DMS153 treated with DMSO at 0.1 percent for 48 hours (cell line): ENCODE measurements at regions not wholly inside any gene's neighbourhood (a gene's known extent, or its start where the extent isn't known, plus 50 kb on each side); places are given as distances from the start of the nearest gene placed in this dataset.

Source experiments
- DNase-seq: peaks from one replicate; lab custom pipeline; 2025; ENCODE audit not compliant: unreplicated experiment; lab: John Stamatoyannopoulos, UW

GRCh38 chr6:153790876-153791473, 248.1 kb upstream of the OPRM1 start:
- DNase-seq = no peak

DNA sequence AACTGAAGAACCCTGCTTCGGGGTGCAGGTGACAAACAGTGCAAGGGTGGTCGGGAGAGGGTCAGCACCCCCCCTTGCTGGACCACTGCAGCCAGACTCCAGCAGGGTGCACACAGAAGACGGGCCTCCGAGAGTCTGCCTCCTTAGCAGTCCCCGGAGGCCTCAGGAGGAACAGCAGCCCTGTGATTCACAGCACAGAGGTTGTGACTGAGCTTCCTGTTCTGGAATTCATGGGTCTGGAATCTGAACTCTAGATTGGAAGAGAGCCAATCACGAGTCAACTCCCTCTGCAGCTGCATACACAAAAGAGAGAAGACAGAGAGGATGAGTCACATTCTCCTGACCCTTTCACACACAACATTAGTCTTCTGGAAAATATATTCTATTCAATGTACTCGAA, 249.0 kb upstream of the OPRM1 start:
- DNase-seq = no peak

DNA sequence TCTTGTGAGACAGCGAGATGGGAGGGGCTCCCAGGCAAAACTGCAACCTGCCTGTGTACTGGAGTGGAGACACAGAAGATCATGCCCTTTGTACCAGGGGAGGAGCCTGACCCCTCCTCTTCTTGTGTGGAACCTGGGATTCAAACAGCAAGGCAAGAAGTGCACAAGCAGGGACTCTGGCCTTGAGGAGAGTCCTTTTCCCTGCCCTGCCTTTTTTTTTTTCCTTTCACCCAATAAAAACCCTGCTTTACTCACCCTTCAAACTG, 251.8 kb upstream of the OPRM1 start:
- DNase-seq = no peak

DNA sequence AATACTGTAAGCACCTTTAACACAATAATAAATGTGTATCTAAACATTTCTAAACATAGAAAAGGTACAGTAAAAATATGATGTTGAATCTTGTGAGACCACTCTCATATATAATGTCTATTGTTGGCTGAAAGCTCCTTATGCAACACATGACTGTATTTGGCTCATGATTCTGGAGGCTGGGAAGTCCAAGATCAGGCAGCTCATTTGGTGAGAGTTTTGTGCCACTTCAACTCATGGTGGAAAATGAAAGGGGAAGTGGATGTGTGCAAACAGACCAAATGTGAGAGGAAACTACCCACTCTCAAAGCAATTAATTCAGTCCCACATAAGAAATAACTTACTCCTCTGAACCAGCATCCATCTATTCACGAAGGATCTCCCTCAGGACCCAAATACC, 257.7 kb upstream of the OPRM1 start:
- DNase-seq = no peak

DNA sequence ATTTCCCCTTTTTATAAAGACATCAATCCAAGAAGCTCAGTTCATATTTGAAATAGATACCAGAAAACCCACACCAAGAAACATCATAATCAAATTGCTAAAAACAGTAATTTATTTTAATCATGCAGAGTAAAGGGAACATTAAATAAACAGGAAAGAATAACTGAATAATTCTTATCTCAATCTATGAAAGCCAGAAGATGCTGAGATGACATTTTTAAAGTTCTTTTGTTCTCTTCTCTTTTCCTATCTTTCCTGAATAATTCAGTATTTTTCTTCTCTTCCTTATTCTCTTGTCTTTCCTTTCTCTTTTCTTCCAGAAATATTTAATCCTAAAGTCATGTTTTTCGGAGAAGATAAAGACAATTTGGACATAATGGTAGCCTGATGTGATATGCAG, 259.0 kb upstream of the OPRM1 start:
- DNase-seq = no peak

DNA sequence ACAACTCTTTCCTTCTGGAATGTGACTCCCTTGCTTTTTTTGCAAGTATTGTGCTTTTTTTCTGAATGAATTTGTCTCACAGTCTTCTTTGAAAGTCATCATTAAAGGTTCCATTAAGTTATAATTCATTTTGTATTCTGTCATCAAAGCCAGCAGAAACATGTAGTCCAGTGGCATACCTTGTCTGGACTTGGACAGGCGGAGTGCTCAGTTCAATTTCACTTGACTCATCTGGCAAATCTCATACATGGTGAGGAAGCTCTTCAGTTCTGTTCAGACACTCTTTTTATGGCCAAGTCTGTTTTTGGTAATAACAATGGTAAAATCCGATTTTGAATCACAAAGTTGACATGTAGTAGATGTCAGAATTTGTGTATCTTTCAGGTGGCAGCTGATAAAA, 260.8 kb upstream of the OPRM1 start:
- DNase-seq = no peak

GRCh38 chr6:153771577-153771976, 267.5 kb upstream of the OPRM1 start:
- no peak for DNase-seq

- DNase-seq = no peak
Observed at GRCh38 chr6:153767127-153767526, 271.9 kb upstream of the OPRM1 start.

GRCh38 chr6:153758516-153758915, 280.5 kb upstream of the OPRM1 start:
- no peak for DNase-seq

GRCh38 chr6:153735761-153736160, 303.3 kb upstream of the OPRM1 start:
- DNase-seq = no peak

DNA sequence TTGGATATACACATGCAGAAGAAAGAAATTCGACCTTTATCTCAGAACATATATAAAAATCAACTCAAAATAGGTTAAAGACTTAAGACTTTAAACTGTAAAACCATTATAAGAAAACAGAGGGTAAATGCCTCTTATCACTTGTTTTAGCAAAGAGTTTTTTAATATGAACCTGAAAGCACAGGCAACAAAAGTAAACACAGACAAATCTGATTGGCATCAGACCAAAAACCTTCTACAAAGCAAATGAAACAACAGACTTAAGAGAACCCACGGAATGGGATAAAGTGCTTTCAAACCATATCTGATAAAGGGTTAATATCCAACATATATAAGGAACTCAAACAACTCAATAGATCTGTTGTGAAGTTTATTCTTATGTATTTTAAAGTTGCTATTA, 309.9 kb upstream of the OPRM1 start:
- DNase-seq = no peak

DNA sequence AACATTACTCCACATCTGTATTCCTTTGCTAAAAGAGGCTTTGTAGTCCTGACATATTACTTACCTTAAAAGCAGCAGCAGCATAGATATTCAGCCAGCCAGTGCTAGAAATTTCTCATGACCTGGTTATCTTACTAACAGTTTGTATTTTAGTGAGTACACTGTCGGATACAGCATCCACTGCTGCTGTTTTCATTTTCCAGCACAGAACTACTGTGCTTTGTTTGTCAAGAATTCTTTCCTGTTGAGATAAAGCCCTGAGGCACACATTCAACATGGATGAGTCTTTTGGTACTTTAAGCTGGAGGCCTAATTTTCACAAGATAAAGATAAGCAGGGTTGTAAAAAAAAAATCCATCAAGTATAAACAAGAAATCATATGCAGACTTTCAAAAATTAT, 311.2 kb upstream of the OPRM1 start:
- no peak for DNase-seq

DNA sequence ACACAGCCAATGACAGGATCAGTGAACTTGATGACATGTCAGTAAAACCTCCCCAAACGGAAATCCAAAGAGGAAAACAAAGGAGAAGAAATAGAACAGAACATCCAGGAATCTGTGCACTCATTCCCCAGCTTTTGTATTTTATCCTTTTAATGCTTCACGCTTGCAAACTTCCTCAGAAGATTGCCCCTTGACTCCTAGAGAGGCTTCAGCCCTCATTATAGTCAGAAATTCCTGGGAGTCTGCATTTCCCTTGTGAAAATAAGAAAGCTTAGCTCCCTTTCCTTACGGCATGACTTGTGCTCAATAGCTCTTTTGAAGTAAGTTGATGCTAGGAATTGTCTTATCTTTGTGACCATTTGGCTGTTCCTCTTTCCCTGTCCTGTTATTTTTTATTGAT, 313.6 kb upstream of the OPRM1 start:
- no peak for DNase-seq

GRCh38 chr6:153720732-153721131, 318.3 kb upstream of the OPRM1 start:
- no peak for DNase-seq

GRCh38 chr6:153705429-153705828, 333.6 kb upstream of the OPRM1 start:
- DNase-seq = no peak

GRCh38 chr6:153702671-153703070, 336.4 kb upstream of the OPRM1 start:
- DNase-seq = no peak

- no peak for DNase-seq
Observed at GRCh38 chr6:153698637-153699036, 340.4 kb upstream of the OPRM1 start.

GRCh38 chr6:153698001-153698400, 341.0 kb upstream of the OPRM1 start:
- DNase-seq = no peak

DNA sequence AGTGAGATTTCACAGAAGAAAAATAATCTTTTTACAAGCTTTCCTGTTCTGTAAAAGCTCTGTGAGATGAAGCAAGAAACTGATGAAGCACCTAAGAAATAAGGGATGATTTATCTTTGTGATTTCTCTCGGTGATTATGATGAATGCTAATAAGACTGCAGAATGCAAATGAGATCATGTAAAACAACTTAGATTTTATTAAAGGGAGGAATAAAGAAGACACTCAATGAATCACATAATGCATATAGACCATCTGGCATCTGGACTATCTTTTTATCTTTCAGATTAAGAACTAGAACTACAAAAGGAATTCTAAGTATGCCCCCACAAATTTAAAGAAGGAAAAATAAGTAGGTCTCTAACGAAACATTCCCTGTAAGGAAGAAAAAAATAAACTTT, 361.5 kb upstream of the OPRM1 start:
- no peak for DNase-seq

DNA sequence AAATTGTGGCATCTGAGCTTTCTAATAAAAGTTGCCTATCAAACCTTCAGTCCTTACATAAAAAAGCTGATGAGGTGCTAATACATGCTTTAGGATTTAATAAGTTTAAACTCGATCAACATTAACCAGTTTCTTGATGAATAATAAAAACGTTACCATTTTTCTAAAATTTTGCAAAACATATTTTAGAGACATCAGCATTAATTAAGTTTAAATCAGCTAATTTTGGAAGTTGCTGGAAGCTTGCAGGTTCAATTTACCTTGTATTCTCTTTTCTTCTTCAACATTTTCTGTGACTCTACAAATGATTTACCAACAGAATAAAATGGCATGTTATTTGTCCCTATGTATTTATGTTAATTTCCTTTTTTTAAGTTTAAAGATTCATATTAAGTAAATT, 365.3 kb upstream of the OPRM1 start:
- no peak for DNase-seq

GRCh38 chr6:153673225-153673624, 365.8 kb upstream of the OPRM1 start:
- no peak for DNase-seq

DNA sequence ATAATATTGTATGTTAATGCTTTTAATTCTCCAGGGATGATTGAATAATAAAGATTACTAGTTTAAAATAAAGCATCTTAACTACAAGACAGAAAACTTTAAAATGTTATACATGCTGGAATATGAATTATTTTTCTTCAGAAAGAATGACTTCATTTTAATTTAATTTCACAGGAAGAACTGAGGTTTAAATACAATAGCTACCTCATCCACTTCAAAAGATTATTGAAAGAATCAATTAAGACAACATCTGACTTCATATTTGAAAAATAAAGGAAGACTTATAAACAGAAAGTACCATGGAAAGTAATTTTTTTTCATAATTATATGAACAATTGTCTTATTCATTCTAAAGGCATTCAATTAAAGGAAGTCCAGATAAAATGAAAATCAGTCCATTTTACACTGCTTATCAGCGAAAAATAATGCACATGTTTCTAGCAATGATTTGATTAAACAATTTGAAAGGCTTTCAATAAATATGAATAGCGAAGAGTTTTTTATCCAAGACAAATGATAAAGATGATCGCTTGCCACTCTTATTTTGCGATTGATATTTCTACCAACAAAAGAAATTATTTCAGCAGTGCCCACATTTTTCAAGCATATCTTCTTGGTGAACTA, 368.5 kb upstream of the OPRM1 start:
- DNase-seq = no peak

GRCh38 chr6:153668758-153669157, 370.3 kb upstream of the OPRM1 start:
- DNase-seq = no peak

- no peak for DNase-seq
Observed at GRCh38 chr6:153662982-153663381, 376.1 kb upstream of the OPRM1 start.
